ENCODE measurements at regions not wholly inside any gene's neighbourhood (a gene's known extent, or its start where the extent isn't known, plus 50 kb on each side); places are given as distances from the start of the nearest gene placed in this dataset.

DNA sequence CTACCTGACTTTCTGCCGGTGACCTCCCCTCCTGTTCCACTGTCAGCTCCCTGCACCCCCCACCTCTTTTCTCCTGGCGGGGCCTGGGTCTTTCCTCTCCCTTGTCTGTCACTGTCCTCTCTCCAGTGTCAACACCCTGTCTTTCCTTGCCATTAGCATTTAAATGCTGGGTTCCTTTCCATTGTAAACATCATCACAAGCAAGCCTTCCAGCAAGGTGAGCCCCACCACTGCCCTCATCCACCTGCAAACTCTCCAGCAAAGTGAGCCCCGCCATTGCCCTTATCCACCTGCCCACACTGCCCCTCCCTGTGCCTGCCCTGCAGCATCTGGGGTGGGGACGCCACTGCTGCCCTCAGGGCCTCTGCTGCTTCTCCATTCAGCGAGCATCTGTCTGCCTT, 195.0 kb downstream of the ENGASE start:
- BruUV-seq (replicated peaks) = no TSS peak
- Histone ChIP-seq H3K79me2 (ENCODE audit: low read length) (no peaks in the 10 kb centered on the region), H3K4me2 (ENCODE audit: low read length) (no peak overlapping the region), H3K9me2 (replicated peaks; ENCODE audit: low read length) (no peaks in the 10 kb centered on the region), H3K9ac (ENCODE audit: low read length) (no peak overlapping the region), H3K9me3 (ENCODE audit: low read length) (no peaks in the 10 kb centered on the region), H3K36me3 (ENCODE audit: low read depth, low read length) (no peaks in the 10 kb centered on the region), H3K4me3 (ENCODE audit: low read length) (no peak overlapping the region), H3K4me1 (ENCODE audit: insufficient read depth, low read length) (peaks cover 5% of the 10 kb centered on the region; the same call in 1 of the 2 replicates), H4K20me1 (ENCODE audit: low read length) (no peaks in the 10 kb centered on the region), H3K27ac (ENCODE audit: low read length) (no peak overlapping the region), H3K27me3 (ENCODE audit: low read length) (peaks cover 80% of the 10 kb centered on the region), H3F3A (ENCODE audit: low read length, unreplicated experiment) (no peaks in the 10 kb centered on the region), H2AFZ (ENCODE audit: low read length) (no peak overlapping the region)
- TF ChIP-seq EZH2 (IDR thresholded peaks at IDR 0.05; ENCODE audit: low read length, unreplicated experiment) (no peak), EZH2phosphoT487 (IDR thresholded peaks at IDR 0.05; ENCODE audit: borderline replicate concordance, low read length) (no peak)
- TF ChIP-seq, protein P1, sequence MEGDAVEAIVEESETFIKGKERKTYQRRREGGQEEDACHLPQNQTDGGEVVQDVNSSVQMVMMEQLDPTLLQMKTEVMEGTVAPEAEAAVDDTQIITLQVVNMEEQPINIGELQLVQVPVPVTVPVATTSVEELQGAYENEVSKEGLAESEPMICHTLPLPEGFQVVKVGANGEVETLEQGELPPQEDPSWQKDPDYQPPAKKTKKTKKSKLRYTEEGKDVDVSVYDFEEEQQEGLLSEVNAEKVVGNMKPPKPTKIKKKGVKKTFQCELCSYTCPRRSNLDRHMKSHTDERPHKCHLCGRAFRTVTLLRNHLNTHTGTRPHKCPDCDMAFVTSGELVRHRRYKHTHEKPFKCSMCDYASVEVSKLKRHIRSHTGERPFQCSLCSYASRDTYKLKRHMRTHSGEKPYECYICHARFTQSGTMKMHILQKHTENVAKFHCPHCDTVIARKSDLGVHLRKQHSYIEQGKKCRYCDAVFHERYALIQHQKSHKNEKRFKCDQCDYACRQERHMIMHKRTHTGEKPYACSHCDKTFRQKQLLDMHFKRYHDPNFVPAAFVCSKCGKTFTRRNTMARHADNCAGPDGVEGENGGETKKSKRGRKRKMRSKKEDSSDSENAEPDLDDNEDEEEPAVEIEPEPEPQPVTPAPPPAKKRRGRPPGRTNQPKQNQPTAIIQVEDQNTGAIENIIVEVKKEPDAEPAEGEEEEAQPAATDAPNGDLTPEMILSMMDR (conservative IDR thresholded peaks at IDR 0.05; ENCODE audit: low read depth, low read length) = no peak
- intact Hi-C loops (cut with micrococcal nuclease) = no loop called here
- ChIA-PET POLR2A (ENCODE audit: unreplicated experiment) (no interaction called here), CTCF (no interaction called here)
- ATAC-seq = no peak
- DNase-seq = no peak

DNA sequence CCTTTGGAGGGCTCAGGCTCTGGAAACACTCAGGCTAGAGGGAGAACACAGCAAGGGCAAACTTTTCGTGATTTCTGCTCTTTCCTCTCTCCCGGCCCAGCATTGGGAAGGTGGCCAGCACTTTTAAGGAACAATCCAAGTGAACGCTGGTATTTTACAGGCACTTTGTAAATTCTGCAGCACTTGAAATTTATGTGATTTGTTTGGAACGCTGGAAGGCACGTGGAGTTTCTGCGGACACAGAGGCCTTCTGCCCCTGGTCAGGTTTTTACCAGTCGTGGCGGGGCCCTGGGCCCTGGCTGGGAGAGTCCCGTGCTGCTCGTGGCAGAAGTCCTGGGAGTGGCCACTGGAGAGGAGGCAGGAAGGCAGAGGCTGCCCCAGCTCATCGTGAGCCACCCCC, 188.6 kb downstream of the ENGASE start:
- TF ChIP-seq EZH2 (IDR thresholded peaks at IDR 0.05; ENCODE audit: low read length, unreplicated experiment) = no peak
- no peak for TF ChIP-seq EZH2phosphoT487 (IDR thresholded peaks at IDR 0.05; ENCODE audit: borderline replicate concordance, low read length)
- TF ChIP-seq, protein P1 (conservative IDR thresholded peaks at IDR 0.05; ENCODE audit: low read depth, low read length) = no peak
- Histone ChIP-seq H3K9ac (ENCODE audit: low read length) (no peak overlapping the region), H3F3A (ENCODE audit: low read length, unreplicated experiment) (no peaks in the 10 kb centered on the region), H3K9me2 (replicated peaks; ENCODE audit: low read length) (no peaks in the 10 kb centered on the region), H3K4me3 (ENCODE audit: low read length) (no peak overlapping the region), H3K4me2 (ENCODE audit: low read length) (no peak overlapping the region), H3K79me2 (ENCODE audit: low read length) (no peaks in the 10 kb centered on the region), H3K27ac (ENCODE audit: low read length) (no peak overlapping the region), H3K36me3 (ENCODE audit: low read depth, low read length) (no peaks in the 10 kb centered on the region), H3K9me3 (ENCODE audit: low read length) (no peaks in the 10 kb centered on the region), H3K4me1 (ENCODE audit: insufficient read depth, low read length) (no peaks in the 10 kb centered on the region), H3K27me3 (ENCODE audit: low read length) (peaks cover 99% of the 10 kb centered on the region), H4K20me1 (ENCODE audit: low read length) (no peaks in the 10 kb centered on the region), H2AFZ (ENCODE audit: low read length) (no peak overlapping the region)
- intact Hi-C loops (cut with micrococcal nuclease) = no loop called here
- ChIA-PET POLR2A (ENCODE audit: unreplicated experiment) (no interaction called here), CTCF (no interaction called here)
- no TSS peak for BruUV-seq (replicated peaks)
- ATAC-seq (no peak), DNase-seq (no peak)

DNA sequence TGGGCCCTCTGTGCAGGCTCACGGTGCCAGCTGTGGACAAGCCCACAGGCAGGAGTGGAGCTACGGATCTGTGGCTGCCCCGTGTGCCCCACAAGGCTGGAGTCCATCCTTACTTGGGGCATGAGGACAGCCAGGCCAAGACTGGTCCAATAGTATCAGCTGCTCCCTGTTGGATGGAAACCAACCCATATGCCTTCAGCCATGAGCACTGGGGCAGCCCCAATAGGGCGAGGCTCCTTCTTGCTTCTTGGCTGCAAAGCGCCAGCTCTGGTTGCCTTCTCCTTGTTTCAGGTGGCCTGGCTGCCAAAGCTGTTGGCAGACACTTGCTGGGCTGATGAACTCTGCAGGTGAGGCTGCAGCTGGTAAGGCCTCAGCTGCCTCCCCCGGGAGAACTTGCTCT, 188.0 kb downstream of the ENGASE start:
- H3K9ac ChIP-seq (ENCODE audit: low read length) = no peak overlapping the region
- TF ChIP-seq EZH2phosphoT487 (IDR thresholded peaks at IDR 0.05; ENCODE audit: borderline replicate concordance, low read length) (no peak), EZH2 (IDR thresholded peaks at IDR 0.05; ENCODE audit: low read length, unreplicated experiment) (no peak)
- TF ChIP-seq, protein P1 (conservative IDR thresholded peaks at IDR 0.05; ENCODE audit: low read depth, low read length) = no peak
- no peak overlapping the region for H3K27ac ChIP-seq (ENCODE audit: low read length)
- no peak overlapping the region for H2AFZ ChIP-seq (ENCODE audit: low read length)
- H3F3A ChIP-seq (ENCODE audit: low read length, unreplicated experiment) = no peaks in the 10 kb centered on the region
- ATAC-seq = no peak
- no peaks in the 10 kb centered on the region for H4K20me1 ChIP-seq (ENCODE audit: low read length)
- no peak overlapping the region for H3K4me2 ChIP-seq (ENCODE audit: low read length)
- no peaks in the 10 kb centered on the region for H3K36me3 ChIP-seq (ENCODE audit: low read depth, low read length)
- intact Hi-C loops (cut with micrococcal nuclease) = no loop called here
- H3K4me3 ChIP-seq (ENCODE audit: low read length) = no peak overlapping the region
- no peaks in the 10 kb centered on the region for H3K4me1 ChIP-seq (ENCODE audit: insufficient read depth, low read length)
- no peak for DNase-seq
- H3K9me2 ChIP-seq (replicated peaks; ENCODE audit: low read length) = no peaks in the 10 kb centered on the region
- no peaks in the 10 kb centered on the region for H3K9me3 ChIP-seq (ENCODE audit: low read length)
- ChIA-PET POLR2A (ENCODE audit: unreplicated experiment) (no interaction called here), CTCF (no interaction called here)
- H3K27me3 ChIP-seq (ENCODE audit: low read length) = peaks cover 99% of the 10 kb centered on the region
- no peaks in the 10 kb centered on the region for H3K79me2 ChIP-seq (ENCODE audit: low read length)
- BruUV-seq (replicated peaks) = no TSS peak
